M059J (cell line): ENCODE measurements at regions not wholly inside any gene's neighbourhood (a gene's known extent, or its start where the extent isn't known, plus 50 kb on each side); places are given as distances from the start of the nearest gene placed in this dataset.

Experiments used
- DNase-seq: peaks from one replicate; pipeline ENCODE4 v3.0.0-alpha.2; 2012; ENCODE audit warnings: low read depth

DNA sequence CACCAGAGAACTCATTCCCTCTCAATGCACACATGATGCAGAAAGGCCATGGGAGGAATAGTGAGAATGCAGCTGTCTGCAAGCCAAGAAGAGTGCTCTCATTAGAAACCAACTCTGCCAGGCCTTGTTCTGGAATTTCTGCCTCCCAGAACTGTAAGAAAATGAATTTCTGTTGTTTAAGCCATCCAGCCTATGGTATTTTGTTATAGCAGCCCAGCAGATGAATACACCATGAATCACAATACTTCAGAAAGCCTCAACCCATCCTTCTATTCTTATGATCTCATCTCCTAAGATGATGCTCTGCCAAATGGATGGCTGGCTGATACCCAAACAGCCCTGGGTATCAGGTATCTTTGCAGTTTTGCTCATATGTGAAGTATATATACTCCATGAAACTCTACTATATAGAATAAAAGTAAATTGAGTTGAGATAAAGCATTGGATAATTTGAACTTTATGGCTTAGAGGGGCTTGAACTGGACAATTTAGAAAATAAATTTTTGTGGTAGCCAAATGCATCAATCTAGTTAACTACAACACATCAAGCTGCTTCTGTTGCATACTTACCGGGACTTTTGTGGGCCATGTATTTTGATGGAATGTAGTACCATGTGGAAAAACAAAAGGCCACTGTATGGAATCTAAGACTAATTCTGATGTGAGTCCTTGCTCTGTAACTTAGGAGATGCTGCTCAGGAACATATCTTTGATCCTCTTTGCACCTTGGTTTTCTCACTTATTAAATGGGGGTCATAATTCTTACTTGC lies 245.9 kb downstream of the HS3ST1 start:
- peak; percentile 5 for DNase-seq

DNA sequence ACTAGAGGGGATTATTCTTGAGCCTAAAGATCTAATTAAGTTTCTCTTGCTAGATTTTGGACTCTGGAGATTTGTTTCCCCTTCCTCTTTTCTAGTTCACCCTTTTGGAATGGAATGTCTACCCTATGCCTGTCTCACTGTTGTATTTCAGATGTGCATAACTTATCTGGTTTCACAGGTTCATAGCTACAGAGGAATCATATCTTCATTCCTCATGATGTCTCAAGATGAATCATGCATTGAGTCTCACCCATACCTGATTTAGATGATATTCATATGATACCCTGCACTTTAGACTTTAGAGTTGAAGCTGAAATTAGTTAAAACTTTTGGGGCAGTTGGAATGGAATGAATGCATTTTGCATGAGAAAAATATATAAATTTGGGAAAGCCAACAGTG lies 246.7 kb downstream of the HS3ST1 start:
- no peak for DNase-seq

DNA sequence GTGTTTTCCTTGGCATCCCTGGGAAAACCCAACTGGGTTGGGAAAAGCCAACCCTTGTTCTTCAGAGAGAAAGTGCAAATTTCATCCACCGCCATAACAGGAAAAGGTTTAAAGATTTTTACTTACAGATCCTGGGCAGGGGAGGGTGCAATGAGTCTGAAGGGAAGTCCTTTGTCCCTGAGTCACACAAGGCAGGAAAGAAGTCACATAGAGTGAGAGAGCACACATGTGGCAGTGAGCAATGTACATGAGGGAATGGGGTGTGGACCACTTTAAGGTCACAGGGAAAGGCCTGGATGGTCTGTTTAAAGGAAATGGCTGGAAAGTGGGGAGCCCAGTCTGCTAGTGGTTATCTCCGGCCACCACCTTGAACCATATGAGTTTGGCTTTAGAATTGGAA lies 248.9 kb downstream of the HS3ST1 start:
- DNase-seq = no peak

DNA sequence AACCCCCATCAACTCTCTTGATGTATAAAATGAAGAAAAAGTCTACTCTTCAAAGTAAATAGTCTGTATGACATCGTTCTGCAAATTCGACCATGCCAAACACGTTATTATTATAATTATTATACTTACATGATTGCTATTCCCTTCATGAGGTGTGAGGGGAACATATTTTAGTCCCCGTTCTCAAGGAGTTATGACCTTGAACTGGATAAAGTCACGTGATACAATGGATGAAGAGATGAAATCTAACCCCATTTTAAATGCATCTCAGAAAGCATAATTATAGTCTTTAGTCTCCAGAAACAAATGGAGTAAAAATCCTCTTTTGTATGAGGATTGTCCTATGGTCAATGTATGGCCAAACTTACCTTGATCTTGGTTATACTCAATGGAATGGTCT lies 250.3 kb downstream of the HS3ST1 start:
- no peak for DNase-seq

DNA sequence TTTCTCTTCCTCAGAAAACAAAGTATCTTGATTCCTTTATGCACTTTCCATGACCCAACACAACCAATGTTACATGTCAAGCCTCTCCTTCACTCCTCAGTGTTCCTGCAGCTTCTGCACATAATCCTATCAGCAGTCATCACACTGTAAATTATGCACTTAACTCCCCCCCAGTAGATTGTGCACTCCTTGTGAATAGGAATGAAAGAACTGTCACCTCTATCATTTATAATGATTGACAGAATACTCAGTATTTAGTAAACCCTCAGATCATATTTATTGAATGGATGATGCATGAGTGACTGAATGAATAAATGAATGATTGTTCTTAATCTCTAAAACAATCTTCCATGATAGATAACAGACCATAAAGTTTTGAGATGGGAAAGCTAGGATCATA lies 253.3 kb downstream of the HS3ST1 start:
- DNase-seq = no peak

DNA sequence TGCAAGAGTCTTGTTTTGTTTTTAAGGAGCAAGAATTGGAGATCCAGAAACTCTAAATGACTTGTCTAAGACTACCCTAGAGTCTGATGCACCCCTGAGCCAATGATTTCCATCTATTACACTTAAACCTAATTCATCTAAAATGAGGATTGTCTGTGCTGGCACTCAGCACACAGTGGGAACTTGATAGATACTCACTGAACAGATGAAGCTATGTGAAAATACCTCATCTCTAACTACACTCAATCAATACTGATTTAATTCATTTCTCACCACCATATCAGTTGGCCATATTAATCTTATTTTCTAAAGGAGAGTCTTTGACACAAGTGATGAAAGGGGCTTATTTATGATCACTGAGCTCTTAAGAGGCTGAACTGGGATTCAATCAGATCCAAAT lies 262.1 kb downstream of the HS3ST1 start:
- no peak for DNase-seq

DNA sequence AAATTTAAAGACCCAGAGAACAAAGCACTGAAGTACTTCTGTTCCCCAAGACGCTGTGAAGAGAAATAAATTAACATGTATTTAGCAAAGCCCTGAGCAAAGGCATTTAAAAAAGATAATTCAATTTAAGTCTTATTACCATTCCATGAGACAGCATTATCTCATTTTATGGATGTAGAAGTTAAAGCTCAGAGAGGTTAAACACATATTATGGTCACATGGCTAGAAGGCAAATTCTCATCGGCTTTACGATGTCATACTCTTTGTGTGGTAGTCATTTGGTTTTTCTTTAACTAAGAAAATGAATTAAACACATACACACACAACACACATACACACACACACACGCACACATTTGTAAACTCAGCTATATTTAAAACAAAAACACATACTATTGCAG lies 262.7 kb downstream of the HS3ST1 start:
- no peak for DNase-seq

DNA sequence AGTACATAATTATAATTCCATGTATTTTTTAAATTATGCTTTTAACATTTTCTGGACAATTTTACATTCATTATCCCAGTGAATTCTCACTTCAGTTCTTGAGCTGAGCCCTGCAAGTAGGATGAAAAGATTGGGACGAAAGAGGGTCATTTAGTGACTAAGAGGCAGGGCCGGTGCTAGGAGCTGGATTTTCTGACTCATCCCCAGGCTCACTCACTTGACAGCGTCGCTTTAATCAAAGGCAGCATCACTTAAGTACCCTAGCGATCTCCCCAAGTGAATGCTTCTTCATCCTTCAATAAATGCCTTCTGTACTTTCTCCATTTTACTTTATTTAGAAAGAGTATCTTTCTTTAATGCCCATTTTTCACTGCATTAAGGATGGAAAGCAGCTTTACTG lies 263.6 kb downstream of the HS3ST1 start:
- DNase-seq = no peak

DNA sequence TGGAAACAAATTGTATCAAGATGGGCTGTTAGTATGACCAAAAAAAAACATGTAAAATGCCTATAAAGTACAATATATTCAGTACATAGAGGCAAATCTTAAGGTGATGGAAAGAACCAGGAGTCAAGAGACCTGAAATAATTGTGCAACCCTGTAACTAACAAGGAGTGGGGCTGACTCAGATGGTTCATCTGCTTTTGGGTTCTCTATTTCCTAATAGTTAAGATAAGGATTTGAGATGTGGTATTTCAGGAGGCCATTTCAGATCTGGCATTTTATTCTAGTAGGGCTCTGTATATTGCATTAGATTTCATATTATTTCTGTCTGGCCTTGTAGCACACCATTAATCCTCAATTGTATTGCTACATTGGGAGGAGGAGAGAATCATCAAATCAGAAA lies 268.4 kb downstream of the HS3ST1 start:
- DNase-seq = no peak

DNA sequence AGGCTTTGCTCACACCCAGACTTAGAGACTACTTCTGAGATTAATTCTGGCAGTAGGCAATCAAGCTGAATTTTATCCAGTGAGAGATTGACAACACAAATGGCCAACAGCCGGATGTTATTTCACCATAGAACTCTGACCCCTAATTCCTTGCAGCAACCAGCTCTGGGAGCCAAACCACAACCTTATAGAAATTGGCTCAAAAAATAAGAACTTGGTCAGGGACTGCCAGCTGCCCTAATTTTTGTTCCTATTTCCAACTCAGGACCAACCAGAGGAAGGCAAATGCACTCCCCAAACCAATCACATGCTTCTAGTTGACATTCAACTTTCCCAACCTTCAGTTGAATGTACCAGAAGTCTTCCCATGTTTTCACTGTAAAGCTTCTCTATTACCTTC lies 269.7 kb downstream of the HS3ST1 start:
- DNase-seq = no peak

DNA sequence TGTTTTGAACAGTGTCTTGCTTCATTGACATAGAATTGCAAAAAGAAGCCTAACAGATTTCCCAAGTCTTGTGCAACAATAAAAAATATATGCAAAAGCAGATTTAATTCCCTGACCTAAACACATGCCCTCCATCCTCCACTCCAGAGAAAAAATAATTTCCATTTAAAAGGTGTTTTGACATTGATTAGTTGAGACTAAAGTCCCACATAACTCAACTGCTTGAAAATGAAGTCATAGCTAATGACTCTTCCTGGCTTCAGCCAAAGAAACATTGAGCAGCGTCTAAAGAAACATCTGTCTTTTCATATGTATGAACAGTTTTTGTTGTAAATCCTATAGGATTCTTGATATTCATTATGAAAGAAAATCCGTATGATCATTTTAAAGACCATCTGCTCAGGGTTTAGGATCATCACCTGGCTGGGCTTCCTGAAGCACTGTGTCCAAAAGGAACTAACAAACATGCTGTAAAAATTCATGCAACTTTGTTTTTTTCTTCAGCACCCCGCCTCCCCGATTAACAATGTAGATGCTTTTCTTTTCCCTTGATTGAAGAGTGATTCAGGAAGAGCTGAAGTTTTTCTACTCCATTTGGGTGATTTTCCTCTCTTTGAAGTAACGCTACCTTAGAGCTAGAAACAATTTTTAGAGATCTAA lies 273.4 kb downstream of the HS3ST1 start:
- DNase-seq = no peak

DNA sequence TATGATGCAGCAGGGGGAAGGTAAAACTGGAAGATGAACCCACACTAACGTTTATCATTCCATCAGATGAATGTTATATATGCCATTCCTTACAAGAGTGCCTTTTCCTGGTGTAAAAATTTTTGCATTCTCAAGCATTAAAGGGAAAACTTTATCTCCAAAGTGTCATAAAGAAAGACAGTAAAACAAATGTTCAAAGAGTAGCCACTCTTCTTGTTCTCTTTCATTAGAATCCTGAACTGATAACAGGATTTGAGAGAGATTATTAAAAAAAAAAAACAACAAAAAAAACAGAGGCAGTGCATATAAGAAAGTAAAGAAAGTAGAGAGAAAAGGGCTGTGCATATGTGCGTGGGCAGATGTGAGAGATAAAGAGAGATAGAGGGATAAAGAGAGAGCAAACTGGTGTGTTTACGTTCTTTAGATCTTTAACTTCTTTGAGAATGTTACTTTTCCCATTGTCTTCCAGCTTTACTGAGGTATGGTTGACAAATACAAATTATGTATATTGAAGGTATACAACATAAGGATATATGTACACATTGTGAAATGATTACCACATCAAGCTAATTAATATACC lies 275.4 kb downstream of the HS3ST1 start:
- no peak for DNase-seq

DNA sequence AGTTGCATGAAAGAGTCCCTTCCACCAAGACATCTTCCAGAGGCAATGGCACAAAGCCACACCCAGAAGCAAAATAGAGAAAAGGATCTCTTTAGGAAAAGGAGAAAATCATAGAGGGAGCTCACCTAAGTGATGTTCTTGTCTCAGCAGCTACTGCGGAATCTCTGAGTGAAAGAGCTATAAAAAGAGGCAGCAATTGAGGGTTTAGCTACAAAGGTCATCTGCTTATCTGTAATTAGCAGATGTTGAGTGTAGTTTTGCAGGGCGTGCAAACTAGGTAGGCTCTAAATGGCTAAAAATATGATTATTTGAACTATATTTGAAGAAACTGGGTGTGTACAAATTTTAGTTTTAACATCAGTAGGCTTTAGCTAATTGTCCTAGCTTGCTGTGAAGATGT lies 276.0 kb downstream of the HS3ST1 start:
- DNase-seq = no peak

DNA sequence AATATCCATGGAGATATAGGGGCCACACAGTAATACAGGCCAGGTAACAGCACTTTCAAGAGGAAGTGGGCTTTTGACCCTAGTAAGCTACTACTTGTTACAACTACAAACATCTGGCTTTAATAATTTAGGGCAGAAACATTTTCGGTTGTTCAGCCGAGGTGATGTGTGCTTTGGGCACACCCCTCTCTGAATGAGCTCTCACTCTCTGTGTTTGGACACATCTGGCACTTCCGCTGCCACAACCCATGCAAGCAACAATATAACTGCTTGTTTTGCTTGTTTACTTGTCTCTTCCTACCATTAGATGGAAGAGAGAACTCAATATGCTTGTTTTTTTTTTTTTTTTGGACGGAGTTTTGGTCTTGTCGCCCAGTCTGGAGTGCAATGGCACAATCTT lies 277.2 kb downstream of the HS3ST1 start:
- no peak for DNase-seq

DNA sequence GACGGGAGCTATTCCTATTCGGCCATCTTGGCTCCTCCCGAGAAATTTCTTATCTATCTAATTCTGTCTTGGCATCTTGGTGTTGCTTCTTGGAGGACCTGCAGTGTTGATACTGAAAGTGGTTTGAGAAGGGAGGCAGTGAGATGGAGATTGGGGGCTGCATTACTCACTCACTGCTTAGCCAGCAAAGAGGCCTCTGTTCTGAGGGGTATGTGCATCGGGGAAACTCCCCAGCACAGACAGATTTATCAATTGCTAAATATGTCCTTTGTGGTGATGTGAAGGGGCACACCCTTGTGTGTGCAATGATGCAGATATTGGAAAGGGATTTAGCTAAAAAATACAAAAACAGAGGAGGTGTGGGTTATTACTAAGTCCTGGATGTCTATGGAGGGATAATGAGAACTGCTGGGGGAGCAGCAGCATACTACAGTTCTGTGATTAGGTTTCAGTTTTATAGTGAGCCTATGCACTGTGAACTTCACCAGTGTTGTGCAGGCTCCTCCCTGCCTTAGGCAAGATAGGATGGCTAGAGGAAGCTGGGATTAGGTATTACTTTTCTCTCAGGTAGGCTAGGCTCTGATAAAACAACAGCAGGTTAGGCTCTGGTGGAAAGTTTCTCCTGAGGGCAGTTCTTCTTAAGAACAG lies 279.0 kb downstream of the HS3ST1 start:
- no peak for DNase-seq

DNA sequence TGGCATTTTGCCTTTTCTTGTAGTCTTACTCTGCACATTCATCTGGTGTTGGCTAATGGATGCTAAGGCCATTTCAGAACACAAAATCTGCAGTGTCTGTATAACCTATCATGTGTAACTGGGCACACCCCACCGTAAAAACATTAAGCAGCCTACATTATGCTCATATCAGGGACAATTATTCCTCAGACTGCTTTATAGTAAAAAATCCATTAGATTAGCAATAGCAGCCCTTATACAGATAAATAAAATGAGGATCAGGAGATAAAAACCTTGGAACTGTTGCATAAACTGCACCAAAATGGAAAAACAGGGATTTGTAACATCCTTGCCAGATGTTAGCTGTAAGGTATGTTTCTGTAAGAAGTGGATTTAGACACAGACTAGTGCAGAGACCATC lies 288.8 kb downstream of the HS3ST1 start:
- DNase-seq = no peak

DNA sequence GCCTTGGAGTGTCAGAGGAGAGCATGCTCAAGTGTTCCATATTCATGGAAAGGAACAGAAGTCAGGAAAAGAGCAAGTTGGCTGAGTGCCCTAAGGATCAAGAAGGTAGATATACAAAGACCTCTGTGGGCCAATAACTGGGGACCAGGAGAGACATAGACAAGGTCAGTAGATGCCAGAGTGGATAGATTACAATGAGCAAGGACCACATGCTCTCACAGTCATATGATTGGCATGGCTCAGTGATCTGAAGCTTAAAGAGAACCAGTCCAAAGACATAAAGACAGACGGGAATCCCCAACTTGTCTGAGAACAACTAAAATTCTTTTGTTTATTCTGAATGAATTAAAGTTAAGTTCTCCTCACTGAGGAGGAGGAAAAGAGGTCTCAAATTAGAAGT lies 289.7 kb downstream of the HS3ST1 start:
- no peak for DNase-seq

DNA sequence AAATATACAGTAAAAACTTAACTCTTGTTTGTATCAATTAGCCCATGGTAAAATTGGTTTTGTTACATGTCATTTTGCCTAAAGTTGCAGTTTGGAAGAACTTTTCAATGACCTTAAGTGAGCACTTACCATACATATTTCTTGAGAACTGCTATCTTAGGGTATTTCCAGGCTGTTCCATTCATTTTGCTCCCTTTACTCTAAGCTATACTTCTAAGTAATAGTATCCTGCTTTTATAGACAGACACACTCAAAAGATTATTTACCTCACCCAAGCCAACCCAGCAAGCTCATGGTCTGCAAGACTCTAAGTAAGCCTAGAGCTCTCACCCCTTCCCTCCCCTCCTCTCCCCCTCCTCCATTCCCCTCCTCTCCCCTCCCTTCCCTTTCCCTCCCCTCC lies 294.0 kb downstream of the HS3ST1 start:
- no peak for DNase-seq

DNA sequence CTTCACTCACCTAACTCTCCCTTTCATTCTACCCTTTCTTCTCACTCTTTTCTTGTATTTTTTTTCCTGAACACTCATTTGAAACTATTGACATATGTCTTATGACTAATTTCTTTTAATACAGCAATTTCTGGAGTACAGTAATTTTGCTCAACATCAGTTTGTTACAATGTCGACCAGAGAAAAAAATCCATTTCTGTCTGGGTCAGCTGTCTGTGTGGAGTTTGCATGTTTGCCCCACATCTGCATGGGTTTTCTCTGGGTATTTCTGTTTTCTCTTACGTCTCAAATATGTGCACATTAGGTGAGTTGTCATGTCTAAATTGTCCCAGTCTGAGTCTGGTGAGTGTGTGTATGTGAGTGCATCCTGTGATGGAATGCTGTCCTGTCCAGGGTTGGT lies 294.8 kb downstream of the HS3ST1 start:
- no peak for DNase-seq

DNA sequence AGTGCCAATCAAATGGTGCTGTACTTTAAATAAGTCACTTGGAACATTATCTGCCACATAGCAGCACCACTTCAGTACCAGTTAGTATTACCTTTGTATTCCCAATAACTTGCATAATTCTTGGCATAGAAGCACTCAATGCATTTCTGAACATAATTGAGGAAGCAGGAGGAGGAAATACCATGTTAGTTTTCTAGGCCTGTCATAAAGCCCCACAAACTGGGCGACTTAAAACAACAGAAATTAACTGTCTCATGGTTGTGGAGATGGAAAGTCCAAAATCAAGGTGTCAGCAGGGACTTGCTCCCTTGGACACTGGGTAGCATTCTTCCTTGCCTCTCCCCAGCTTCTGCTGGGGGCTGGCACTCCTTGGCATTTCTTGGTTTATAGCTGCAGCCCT lies 296.2 kb downstream of the HS3ST1 start:
- DNase-seq = no peak

DNA sequence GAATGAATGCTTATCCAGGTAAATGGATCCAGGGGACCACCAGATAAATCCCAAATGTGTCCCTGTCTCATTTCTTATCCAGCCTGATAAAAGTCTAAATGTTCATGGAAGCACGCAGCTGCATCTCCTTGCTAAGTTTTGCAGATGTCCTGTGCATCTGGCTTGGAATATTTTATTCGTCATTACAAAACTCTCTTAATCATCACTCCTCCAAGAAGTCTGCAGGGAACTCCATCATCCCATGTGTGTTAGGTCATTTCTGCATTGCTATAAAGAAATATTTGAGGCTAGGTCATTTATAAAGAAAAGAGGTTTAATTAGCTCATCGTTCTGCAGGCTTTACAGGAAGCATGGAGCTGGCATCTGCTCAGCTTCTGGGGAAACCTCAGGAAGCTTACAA lies 297.2 kb downstream of the HS3ST1 start:
- DNase-seq = no peak

DNA sequence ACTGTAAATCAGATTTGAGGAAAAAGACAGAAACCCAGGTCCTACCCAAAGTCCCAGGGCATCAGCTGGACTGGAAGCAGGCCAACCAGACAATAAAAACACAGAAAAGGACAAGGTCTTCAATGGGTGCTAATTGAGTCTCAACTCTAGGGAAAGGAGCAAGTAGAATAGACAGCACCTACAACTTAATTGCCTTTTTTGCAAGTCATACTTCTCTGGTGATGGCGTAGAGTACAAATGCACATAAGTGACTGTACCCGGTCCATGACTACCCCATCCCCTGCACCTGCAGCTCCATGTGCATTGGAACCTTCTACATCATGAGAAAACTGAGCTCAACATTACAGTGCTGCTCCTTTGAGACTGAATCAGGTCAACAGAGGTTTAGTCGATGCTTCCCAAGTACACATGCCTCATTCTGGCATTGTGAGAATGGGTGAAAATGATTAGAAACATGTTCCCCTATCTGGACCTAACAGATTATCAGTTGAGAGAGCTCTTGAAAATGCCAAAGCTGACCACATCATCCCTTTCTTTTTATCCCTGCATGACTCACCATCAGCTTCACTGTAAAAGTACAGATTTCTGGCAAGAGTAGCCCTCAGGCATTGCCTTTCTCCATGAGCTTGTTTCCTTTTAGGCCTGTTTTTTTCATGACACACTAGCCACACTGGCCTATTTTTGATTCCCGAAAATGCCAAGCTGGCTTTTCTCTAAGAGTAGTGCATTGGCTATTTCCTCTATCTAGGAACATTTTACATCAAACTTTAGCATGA lies 298.3 kb downstream of the HS3ST1 start:
- peak; percentile 66 for DNase-seq
